ENCODE measurements at regions not wholly inside any gene's neighbourhood (a gene's known extent, or its start where the extent isn't known, plus 50 kb on each side); places are given as distances from the start of the nearest gene placed in this dataset.

GRCh38 chr13:104375614-104376013, 1309.4 kb upstream of the SLC10A2 start:
- WGBS, 2 donors, result 79% methylated on average over 1 of the region's 1 CpG
- Histone ChIP-seq H3K36me3 (no peaks in the 10 kb centered on the region), H3K27ac (no peak overlapping the region), H3K27me3 (peaks cover 0 to 3% (median 0%) of the 10 kb centered on the region in 7 donors), H3K9me3 (no peaks in the 10 kb centered on the region), H3K4me3 (no peak overlapping the region), H3K4me1 (no peaks in the 10 kb centered on the region)
- TF ChIP-seq CTCF (IDR thresholded peaks at IDR 0.05), result no peak
- intact Hi-C loops (cut with DNase I), result no loop called here
- DNase-seq, result no peak
- ATAC-seq, result no peak

DNA sequence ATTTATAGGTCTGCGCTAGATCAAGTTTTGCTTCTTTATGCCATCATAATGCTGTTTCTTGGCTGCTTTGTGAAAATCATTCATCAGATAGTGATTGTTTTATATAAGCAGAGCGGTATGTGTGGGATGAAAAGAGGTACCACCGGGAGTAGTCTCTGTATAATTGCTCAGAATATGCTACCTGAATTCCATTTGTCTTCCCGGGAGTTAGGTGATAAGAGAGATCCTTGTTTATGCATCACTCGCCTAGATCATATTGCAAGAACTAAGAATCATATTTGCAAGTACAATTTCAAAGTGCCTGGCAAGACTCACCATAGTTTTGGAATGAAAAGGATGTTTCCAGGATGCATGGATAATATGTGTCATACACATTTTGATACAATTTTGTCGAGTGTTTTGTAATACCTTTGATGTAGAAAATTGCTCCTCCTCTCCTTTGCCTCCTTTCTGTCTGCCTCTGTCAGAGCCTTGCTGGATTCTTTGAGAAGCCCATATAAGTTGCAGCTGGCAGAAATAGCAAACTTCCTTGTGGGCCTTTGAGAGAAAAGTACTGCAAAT, 1306.0 kb upstream of the SLC10A2 start:
- H3K9me3 ChIP-seq, result no peaks in the 10 kb centered on the region
- no peaks in the 10 kb centered on the region for H3K4me1 ChIP-seq
- WGBS, 2 donors, result 64 to 67% methylated on average over 6 of the region's 6 CpGs
- H3K27me3 ChIP-seq, result no peaks in the 10 kb centered on the region
- no peak for ATAC-seq
- no peak overlapping the region for H3K27ac ChIP-seq
- TF ChIP-seq CTCF (IDR thresholded peaks at IDR 0.05), result no peak
- no peak for DNase-seq
- H3K4me3 ChIP-seq, result no peak overlapping the region
- intact Hi-C loops (cut with DNase I), result no loop called here
- H3K36me3 ChIP-seq, result no peaks in the 10 kb centered on the region

GRCh38 chr13:104365430-104365829, 1299.2 kb upstream of the SLC10A2 start:
- Histone ChIP-seq H3K4me1 (no peaks in the 10 kb centered on the region), H3K9me3 (peaks cover 0 to 38% (median 0%) of the 10 kb centered on the region in 11 donors), H3K27me3 (no peaks in the 10 kb centered on the region), H3K36me3 (no peaks in the 10 kb centered on the region), H3K4me3 (no peak overlapping the region), H3K27ac (no peak overlapping the region)
- 82% methylated on average over 2 of the region's 2 CpGs for WGBS, 2 donors
- DNase-seq (no peak), ATAC-seq (no peak)
- TF ChIP-seq CTCF (IDR thresholded peaks at IDR 0.05), result no peak
- intact Hi-C loops (cut with DNase I), result no loop called here

DNA sequence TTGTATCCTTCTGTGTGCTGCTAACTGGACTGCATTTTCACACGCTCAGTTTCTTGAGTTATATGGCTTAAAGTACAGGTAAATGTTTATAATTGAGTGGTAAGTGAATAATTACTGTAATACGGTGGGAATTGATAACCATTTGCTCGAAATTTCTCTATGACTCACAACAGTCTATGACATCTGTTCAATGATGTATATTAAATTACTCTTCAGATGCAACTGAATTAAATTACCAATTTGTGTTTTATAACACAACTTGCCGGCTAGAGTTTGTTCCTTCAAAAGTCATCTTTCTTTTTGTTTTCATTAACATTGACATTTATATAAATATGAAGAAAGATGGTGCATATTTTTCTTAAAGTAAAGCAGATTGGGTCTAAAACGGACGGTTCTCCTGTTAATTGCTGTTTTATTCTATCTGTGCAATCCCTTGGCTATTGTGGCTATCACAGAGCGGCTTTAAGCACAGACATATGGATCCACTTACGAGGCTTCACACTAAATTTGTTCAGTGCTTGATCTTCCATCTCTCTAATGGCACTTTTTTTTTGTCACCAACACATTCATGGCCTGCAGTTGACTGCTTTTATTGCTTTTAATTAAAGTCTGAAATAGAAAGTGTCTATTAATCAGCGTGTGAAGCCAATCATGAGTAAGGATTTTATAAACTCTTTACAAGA, 1291.6 kb upstream of the SLC10A2 start:
- H3K36me3 ChIP-seq, result no peaks in the 10 kb centered on the region
- no peak overlapping the region for H3K4me3 ChIP-seq
- peaks cover 0 to 9% (median 0%) of the 10 kb centered on the region in 9 donors for H3K4me1 ChIP-seq
- intact Hi-C loops (cut with DNase I), result no loop called here
- ATAC-seq (no peak), DNase-seq (no peak)
- no peak for TF ChIP-seq CTCF (IDR thresholded peaks at IDR 0.05)
- no peaks in the 10 kb centered on the region for H3K27me3 ChIP-seq
- WGBS, 2 donors, result 85 to 87% methylated on average over 9 of the region's 9 CpGs
- no peak overlapping the region for H3K27ac ChIP-seq
- H3K9me3 ChIP-seq, result peaks cover 0 to 21% (median 0%) of the 10 kb centered on the region in 11 donors
